Memory B cell (primary cell): ENCODE measurements at regions not wholly inside any gene's neighbourhood (a gene's known extent, or its start where the extent isn't known, plus 50 kb on each side); places are given as distances from the start of the nearest gene placed in this dataset.
"Not testable (repeated sequence)": the region's sequence is repeated elsewhere in the genome, so short reads cannot be mapped to it uniquely, and the experiment has no call there.

ENCODE experiments used
- ATAC-seq: fragments of 150-1000 bp; cut with Tn5 transposase; 2 replicates; pipeline ENCODE4 v1.10.0; 2021; ENCODE audit warnings: low read depth, mild to moderate bottlenecking, moderate library complexity
- DNase-seq, 2 donors: peaks; one replicate each; pipeline ENCODE4 v3.0.0; 2022; ENCODE audit warnings: low spot score in 2 of 2
- H3K27ac Mint-ChIP-seq: one replicate; pipeline ENCODE4 v1.8.0; 2022; ENCODE audit warnings: mild to moderate bottlenecking, moderate library complexity, mixed read lengths
- H3K27me3 Mint-ChIP-seq: one replicate; pipeline ENCODE4 v1.8.0; 2022; ENCODE audit warnings: mixed read lengths
- H3K36me3 Mint-ChIP-seq: one replicate; pipeline ENCODE4 v1.8.0; 2022; ENCODE audit warnings: mild to moderate bottlenecking, mixed read lengths
- H3K4me1 Mint-ChIP-seq: one replicate; pipeline ENCODE4 v1.8.0; 2022; ENCODE audit warnings: mixed read lengths
- H3K4me3 Mint-ChIP-seq: one replicate; pipeline ENCODE4 v1.8.0; 2022; ENCODE audit warnings: mild to moderate bottlenecking, moderate library complexity, mixed read lengths
- H3K9me3 Mint-ChIP-seq: one replicate; pipeline ENCODE4 v1.8.0; 2022; ENCODE audit warnings: mixed read lengths

DNA sequence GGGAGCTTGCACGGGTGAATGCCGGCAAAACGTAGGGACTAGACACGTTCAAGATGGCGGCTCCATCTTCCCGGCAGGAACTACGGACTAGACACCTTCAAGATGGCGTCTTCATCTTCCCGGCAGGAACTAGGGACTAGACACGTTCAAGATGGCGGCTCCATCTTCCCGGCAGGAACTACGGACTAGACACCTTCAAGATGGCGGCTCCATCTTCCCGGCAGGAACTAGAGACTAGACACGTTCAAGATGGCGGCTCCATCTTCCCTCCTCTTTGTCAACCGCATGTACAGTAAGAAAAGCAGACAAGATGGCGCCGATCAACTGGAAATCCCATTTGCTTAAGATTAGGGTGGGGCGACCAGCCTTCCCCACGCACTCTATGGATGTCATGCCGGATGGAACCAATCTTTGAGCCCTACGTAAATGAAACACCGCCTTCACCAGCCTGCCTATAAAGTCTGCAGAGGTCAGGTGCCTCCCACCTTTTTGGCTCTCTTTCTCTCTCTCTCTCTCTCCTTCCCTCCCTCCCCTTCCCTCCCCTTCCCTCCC, 222.4 kb downstream of the CRLF2 start:
- Mint-ChIP-seq H3K9me3 (peaks cover 17% of the 10 kb centered on the region), H3K4me1 (peaks cover 10% of the 10 kb centered on the region), H3K36me3 (peaks cover 13% of the 10 kb centered on the region), H3K27ac (peak overlapping the region; percentile 77), H3K4me3 (peak overlapping the region; percentile 61), H3K27me3 (no peaks in the 10 kb centered on the region)
- ATAC-seq (peak; percentile 93), DNase-seq (peak; percentile 37 to 50)

- H3K27me3 Mint-ChIP-seq, H3K27ac Mint-ChIP-seq, H3K4me3 Mint-ChIP-seq, DNase-seq, ATAC-seq: not testable (repeated sequence)
- H3K9me3 Mint-ChIP-seq = peaks cover 18% of the 10 kb centered on the region
- peaks cover 10% of the 10 kb centered on the region for H3K36me3 Mint-ChIP-seq
- H3K4me1 Mint-ChIP-seq = peaks cover 10% of the 10 kb centered on the region
These were observed 223.9 kb downstream of the CRLF2 start for GRCh38 chrX:988530-988929.

- Mint-ChIP-seq H3K9me3 (peaks cover 7% of the 10 kb centered on the region), H3K4me1 (peaks cover 7% of the 10 kb centered on the region), H3K27ac (no peak overlapping the region), H3K27me3 (peaks cover 10% of the 10 kb centered on the region), H3K4me3 (no peak overlapping the region), H3K36me3 (peaks cover 2% of the 10 kb centered on the region)
- ATAC-seq (no peak), DNase-seq (no peak)
These were observed 230.4 kb downstream of the CRLF2 start for GRCh38 chrX:981791-982626.

DNA sequence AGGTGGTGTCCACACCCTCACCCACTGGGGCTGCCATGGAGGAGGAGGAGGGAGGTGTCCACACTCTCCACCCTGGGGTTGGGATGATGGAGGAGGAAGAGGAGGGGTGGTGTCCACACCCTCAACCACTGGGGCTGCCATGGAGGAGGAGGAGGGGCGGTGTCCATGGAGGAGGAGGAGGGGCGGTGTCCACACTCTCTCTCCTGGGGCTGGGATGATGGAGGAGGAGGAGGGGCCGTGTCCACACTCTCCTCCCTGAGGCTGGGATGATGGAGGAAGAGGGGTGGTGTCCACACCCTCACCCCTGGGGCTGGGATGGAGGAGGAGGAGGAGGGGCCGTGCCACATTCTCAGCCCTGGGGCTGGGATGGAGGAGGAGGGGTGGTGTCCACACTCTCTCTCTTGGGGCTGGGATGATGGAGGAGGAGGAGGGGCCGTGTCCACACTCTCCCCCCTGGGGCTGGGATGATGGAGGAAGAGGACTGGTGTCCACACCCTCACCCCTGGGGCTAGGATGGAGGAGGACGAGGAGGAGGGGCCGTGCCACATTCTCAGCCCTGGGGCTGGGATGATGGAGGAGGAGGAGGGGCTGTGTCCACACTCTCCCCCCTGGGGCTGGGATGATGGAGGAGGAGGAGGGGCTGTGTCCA, 231.7 kb downstream of the CRLF2 start:
- peaks cover 7% of the 10 kb centered on the region for H3K4me1 Mint-ChIP-seq
- peaks cover 2% of the 10 kb centered on the region for H3K36me3 Mint-ChIP-seq
- H3K27me3 Mint-ChIP-seq = peaks cover 10% of the 10 kb centered on the region
- ATAC-seq (no peak), DNase-seq (no peak)
- H3K4me3 Mint-ChIP-seq = no peak overlapping the region
- no peak overlapping the region for H3K27ac Mint-ChIP-seq
- peaks cover 9% of the 10 kb centered on the region for H3K9me3 Mint-ChIP-seq

- H3K4me1 Mint-ChIP-seq, H3K27ac Mint-ChIP-seq, H3K27me3 Mint-ChIP-seq, DNase-seq, H3K9me3 Mint-ChIP-seq, ATAC-seq, H3K36me3 Mint-ChIP-seq, H3K4me3 Mint-ChIP-seq: not testable (repeated sequence)
These were observed 233.3 kb downstream of the CRLF2 start for GRCh38 chrX:979127-979526.

DNA sequence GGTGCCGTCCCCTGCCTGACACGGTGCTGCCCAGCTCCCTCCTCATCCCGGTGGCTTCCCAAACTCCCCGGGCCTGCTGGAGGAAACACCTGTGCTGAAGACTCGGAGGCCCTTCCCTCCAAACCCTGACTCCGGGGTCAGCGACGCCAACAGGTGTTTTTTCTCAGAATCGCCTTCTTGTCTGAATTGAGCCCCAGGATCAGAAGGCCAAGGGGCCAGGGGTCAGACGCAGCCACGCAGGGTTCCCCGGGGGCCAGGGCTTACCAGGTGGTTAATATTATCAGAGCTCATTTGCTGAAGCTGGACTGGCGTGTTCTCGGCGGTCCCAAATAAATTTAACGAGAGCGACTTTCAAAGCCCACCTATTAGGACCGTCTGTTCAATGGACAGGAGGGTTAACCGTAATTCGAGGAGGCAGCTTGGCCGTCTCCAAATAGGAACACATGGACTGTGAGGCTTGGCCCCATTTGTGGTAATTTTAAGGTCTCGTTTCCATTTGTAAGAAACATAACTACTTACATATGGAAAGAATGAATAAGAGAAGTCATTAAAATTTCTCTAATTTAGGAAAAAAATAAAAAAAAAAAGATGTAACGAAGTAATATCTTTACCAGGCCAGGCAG, 239.3 kb downstream of the CRLF2 start:
- Mint-ChIP-seq H3K4me1 (no peaks in the 10 kb centered on the region), H3K36me3 (no peaks in the 10 kb centered on the region), H3K27me3 (no peaks in the 10 kb centered on the region), H3K9me3 (peaks cover 3% of the 10 kb centered on the region), H3K4me3 (no peak overlapping the region), H3K27ac (no peak overlapping the region)
- ATAC-seq (no peak), DNase-seq (no peak)

DNA sequence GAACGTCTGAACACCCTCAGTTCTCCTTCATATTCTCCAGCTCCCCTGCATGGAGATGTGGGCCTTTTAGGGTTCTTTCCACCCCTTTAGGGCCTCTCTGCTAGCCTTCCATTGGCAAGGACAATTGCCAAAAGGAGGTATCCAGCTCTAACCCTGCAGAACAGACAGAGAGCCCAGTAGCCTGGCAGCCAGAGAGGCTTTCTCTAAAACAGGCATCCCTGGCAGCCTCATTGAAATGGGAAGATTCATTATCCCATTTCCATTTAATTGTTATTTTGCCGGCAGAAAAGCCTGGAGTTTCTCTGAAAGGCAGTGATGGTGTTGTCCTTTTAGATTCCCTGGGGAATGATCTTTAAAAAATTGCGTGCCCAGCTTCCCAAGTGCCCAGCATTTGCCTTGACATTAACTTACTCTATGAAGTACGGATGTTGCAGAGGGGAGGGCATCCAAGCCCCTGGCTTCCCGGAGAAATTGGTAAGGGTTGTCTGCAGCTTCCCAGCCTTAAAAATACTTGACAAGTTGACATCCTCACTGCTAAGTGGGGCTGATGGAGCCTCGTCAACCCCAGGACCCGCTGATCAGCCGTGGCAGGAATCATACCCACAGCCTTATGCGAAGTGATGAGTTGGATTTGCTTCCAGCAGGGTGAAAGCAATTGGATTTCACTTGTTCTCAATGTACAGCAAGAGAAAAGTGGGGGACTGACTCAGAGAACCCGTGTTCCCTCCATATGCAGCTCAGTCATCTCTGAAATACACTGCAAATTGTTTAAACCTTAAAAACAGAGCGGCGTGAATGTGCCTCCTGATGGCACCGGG, 244.1 kb downstream of the CRLF2 start:
- Mint-ChIP-seq H3K4me3 (no peak overlapping the region), H3K27ac (no peak overlapping the region), H3K4me1 (no peaks in the 10 kb centered on the region), H3K36me3 (peaks cover 1% of the 10 kb centered on the region), H3K27me3 (peaks cover 3% of the 10 kb centered on the region), H3K9me3 (no peaks in the 10 kb centered on the region)
- DNase-seq (no peak), ATAC-seq (no peak)

- Mint-ChIP-seq H3K4me1 (no peaks in the 10 kb centered on the region), H3K9me3 (no peaks in the 10 kb centered on the region), H3K4me3 (no peak overlapping the region), H3K27ac (no peak overlapping the region), H3K36me3 (peaks cover 1% of the 10 kb centered on the region), H3K27me3 (peaks cover 3% of the 10 kb centered on the region)
- DNase-seq (no peak), ATAC-seq (no peak)
These were observed 245.9 kb downstream of the CRLF2 start for GRCh38 chrX:966396-967070.

DNA sequence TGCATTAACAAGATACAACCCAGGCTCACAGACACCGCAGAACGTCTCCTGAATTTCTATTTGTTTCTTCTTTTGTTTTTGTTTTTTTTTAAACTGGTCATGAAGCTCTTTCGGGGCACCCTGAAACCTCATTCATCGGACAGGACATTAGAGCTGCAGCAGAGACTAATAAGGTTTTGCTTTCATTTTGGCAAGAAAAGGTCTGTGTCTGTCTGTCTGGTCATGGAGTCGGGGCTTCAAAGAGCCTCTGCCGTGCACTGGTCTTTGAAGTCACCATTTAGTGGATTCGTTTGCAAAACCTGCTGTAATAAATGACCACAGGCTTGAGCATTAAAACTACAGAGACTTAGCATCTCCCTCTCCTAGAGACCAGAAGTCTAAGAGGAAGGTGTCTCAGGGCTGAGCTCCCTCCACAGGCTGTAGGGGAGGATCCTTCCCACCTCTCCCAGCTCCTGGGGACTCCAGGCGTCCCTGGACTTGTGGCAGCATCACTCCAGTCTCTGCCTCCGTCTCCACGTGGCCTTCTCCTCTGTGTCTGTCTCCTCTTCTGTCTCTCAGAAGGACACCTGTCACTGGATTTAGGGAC, 247.5 kb downstream of the CRLF2 start:
- DNase-seq = no peak
- Mint-ChIP-seq H3K36me3 (peaks cover 1% of the 10 kb centered on the region), H3K27me3 (peaks cover 3% of the 10 kb centered on the region), H3K9me3 (no peaks in the 10 kb centered on the region), H3K4me3 (no peak overlapping the region), H3K4me1 (no peaks in the 10 kb centered on the region), H3K27ac (no peak overlapping the region)
- no peak for ATAC-seq

DNA sequence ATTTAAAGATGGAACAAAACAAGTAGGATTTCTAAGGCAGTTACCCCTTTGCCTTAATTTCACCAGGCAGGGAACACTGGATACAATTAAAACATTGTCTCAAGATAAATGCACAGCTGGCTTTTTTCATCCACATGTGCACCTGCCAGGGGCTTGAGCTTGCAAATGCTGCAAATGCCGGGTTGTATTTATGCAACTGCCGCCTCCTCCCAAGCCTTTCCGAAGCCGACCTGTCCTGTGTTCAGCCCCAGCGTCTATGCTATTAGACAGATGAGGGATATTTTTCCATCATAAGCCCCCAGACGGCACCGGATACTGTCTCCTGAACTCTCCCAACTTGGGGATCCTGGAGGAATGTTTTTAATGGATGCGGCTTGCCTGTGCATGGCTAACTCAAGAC, 251.6 kb downstream of the CRLF2 start:
- H3K4me1 Mint-ChIP-seq = no peaks in the 10 kb centered on the region
- H3K27me3 Mint-ChIP-seq = peaks cover 2% of the 10 kb centered on the region
- no peak overlapping the region for H3K27ac Mint-ChIP-seq
- ATAC-seq = no peak
- DNase-seq = no peak
- H3K4me3 Mint-ChIP-seq = no peak overlapping the region
- peaks cover 1% of the 10 kb centered on the region for H3K9me3 Mint-ChIP-seq
- H3K36me3 Mint-ChIP-seq = no peaks in the 10 kb centered on the region

- Mint-ChIP-seq H3K36me3 (no peaks in the 10 kb centered on the region), H3K9me3 (peaks cover 1% of the 10 kb centered on the region), H3K27me3 (peaks cover 2% of the 10 kb centered on the region), H3K27ac (no peak overlapping the region), H3K4me3 (no peak overlapping the region), H3K4me1 (no peaks in the 10 kb centered on the region)
- DNase-seq = no peak
- no peak for ATAC-seq
These were observed 252.9 kb downstream of the CRLF2 start for GRCh38 chrX:959595-959994.

GRCh38 chrX:955168-955781, 257.2 kb downstream of the CRLF2 start:
- H3K27me3 Mint-ChIP-seq, H3K9me3 Mint-ChIP-seq, ATAC-seq, DNase-seq, H3K4me3 Mint-ChIP-seq, H3K27ac Mint-ChIP-seq, H3K4me1 Mint-ChIP-seq, H3K36me3 Mint-ChIP-seq: not testable (repeated sequence)
